Caco-2 (cell line): ENCODE measurements at regions not wholly inside any gene's neighbourhood (a gene's known extent, or its start where the extent isn't known, plus 50 kb on each side); places are given as distances from the start of the nearest gene placed in this dataset.

Experiments
- BruUV-seq: library from RNA; stranded (reverse); fragments of 400-500 nt; replicated peaks from 2 replicates; lab custom pipeline; 2021; lab: Mats Ljungman, UMichigan
- CTCF ChIA-PET: fragments of 300-600 bp; sonication (Branson Sonifier 250); formaldehyde crosslinking; loops from one replicate; lab custom pipeline; 2022; ENCODE audit warnings: antibody characterized with exemption; lab: Charles Lee
- POLR2A ChIA-PET: fragments of 300-600 bp; sonication (Branson Sonifier 250); formaldehyde crosslinking; loops from one replicate; lab custom pipeline; 2022; ENCODE audit warnings: antibody characterized with exemption; lab: Charles Lee
- DNase-seq, 2 experiments: peaks; one replicate each; pipeline versions ENCODE4 v3.0.0 to v3.0.0-alpha.2; 2020 to 2022
- H3K27me3 ChIP-seq: replicated peaks from 2 replicates; pipeline ENCODE4 v1.6.0; 2011; ENCODE audit warnings: low read length; ENCODE audit not compliant: control insufficient read depth, insufficient read depth
- H3K36me3 ChIP-seq: 2 replicates; pipeline ENCODE4 v1.5.1; 2011; ENCODE audit warnings: low read length; ENCODE audit not compliant: control insufficient read depth, insufficient read depth
- H3K4me1 ChIP-seq: fragments of 250-450 bp; sonication (Bioruptor Pico); 2 replicates; pipeline ENCODE4 v1.5.1; 2020; ENCODE audit warnings: mild to moderate bottlenecking
- H3K4me3 ChIP-seq: 2 replicates; pipeline ENCODE4 v1.5.1; 2011; ENCODE audit warnings: low read depth, mild to moderate bottlenecking, control low read depth, low read length
- H3K9me3 ChIP-seq: fragments of 250-450 bp; sonication (Bioruptor Pico); 2 replicates; pipeline ENCODE4 v1.5.1; 2020; ENCODE audit warnings: mild to moderate bottlenecking, moderate library complexity
- H3K27ac Mint-ChIP-seq: one replicate; pipeline ENCODE4 v1.8.0; 2022; ENCODE audit warnings: mixed read lengths; ENCODE audit not compliant: unreplicated experiment
- H3K27me3 Mint-ChIP-seq: one replicate; pipeline ENCODE4 v1.8.0; 2022; ENCODE audit warnings: mixed read lengths; ENCODE audit not compliant: insufficient read depth, unreplicated experiment
- H3K36me3 Mint-ChIP-seq: one replicate; pipeline ENCODE4 v1.8.0; 2022; ENCODE audit warnings: mild to moderate bottlenecking, mixed read lengths; ENCODE audit not compliant: insufficient read depth, unreplicated experiment
- H3K4me1 Mint-ChIP-seq: one replicate; pipeline ENCODE4 v1.8.0; 2022; ENCODE audit warnings: low read depth, mixed read lengths; ENCODE audit not compliant: unreplicated experiment
- H3K4me3 Mint-ChIP-seq: one replicate; pipeline ENCODE4 v1.8.0; 2022; ENCODE audit warnings: mild to moderate bottlenecking, moderate library complexity, mixed read lengths; ENCODE audit not compliant: unreplicated experiment
- H3K9me3 Mint-ChIP-seq: one replicate; pipeline ENCODE4 v1.8.0; 2022; ENCODE audit warnings: mixed read lengths; ENCODE audit not compliant: unreplicated experiment
- CTCF ChIP-seq, 2 experiments: fragments of 200-600 bp in 1 of 2; IDR thresholded peaks; 1 replicate in 1 of 2; 2 replicates in 1 of 2; pipeline versions ENCODE4 v1.5.1 to v1.8.0; 2011 to 2022; ENCODE audit warnings: antibody characterized with exemption in 1 of 2, control low read depth in 1 of 2, inconsistent platforms in 1 of 2, low read depth in 1 of 2, low read length in 1 of 2, mild to moderate bottlenecking in 1 of 2, moderate library complexity in 1 of 2; ENCODE audit not compliant: insufficient read depth in 1 of 2, severe bottlenecking in 1 of 2, unreplicated experiment in 1 of 2
- intact Hi-C: fragments of 100-400 bp; cut with micrococcal nuclease; formaldehyde crosslinking; loops from one replicate; pipeline ENCODE4 v1.10.0; 2022; ENCODE audit not compliant: unreplicated experiment

DNA sequence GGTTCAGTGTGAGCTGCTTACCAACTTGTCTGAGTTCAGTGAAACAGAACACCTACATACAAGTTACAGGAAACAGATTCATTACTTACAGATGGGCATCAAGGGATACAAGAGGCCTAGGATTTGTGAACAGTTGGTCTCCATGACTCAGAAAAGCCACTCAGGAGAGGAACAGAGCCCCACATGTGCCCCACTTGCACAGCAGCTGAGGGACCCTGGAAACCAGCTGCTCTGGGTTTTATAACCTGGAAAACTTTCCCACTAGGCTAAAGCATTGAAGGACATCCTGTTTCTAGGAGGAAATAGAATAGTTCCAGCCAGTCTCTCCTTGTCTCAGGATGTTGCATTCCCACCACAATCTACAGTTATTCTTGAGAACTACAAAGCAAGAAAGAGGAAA is 530.0 kb downstream of the ZNF804A start:
- CTCF ChIA-PET, result no interaction called here
- Mint-ChIP-seq H3K27me3 (no peaks in the 10 kb centered on the region), H3K27ac (no peak overlapping the region), H3K4me1 (no peaks in the 10 kb centered on the region), H3K4me3 (no peak overlapping the region), H3K36me3 (no peaks in the 10 kb centered on the region), H3K9me3 (no peaks in the 10 kb centered on the region)
- H3K4me1 ChIP-seq, result no peaks in the 10 kb centered on the region
- no peaks in the 10 kb centered on the region for H3K36me3 ChIP-seq
- no TSS peak for BruUV-seq
- H3K9me3 ChIP-seq, result no peaks in the 10 kb centered on the region
- intact Hi-C loops, result no loop called here
- DNase-seq, result no peak
- H3K27me3 ChIP-seq, result no peaks in the 10 kb centered on the region; the same call in 1 of the 2 replicates
- no peak overlapping the region for H3K4me3 ChIP-seq
- POLR2A ChIA-PET, result no interaction called here
- TF ChIP-seq CTCF (IDR thresholded peaks at IDR 0.05; ENCODE audit: insufficient read depth in 1 of 2, low read depth in 1 of 2, low read length in 1 of 2, severe bottlenecking in 1 of 2, unreplicated experiment in 1 of 2), result no peak

DNA sequence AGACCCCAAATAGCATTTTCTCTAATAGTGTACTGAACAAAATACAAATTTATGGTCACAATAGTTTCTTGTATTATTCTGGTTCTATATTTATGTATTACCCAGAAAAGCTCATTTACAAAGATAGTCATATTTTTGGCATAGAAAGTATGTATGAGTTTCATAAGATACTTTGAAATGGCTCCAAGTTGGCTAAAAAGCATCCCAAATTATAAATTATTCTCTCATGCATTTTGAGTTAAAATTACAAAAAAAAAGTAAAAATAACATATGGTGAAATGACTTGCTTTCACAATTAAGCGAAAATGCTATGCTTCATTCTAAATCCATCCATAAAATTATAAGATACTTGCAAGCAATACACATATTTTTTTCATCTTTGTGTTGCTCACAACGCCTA is 530.7 kb downstream of the ZNF804A start:
- TF ChIP-seq CTCF (IDR thresholded peaks at IDR 0.05; ENCODE audit: insufficient read depth in 1 of 2, low read depth in 1 of 2, low read length in 1 of 2, severe bottlenecking in 1 of 2, unreplicated experiment in 1 of 2), result no peak
- H3K27me3 ChIP-seq, result no peaks in the 10 kb centered on the region
- BruUV-seq, result no TSS peak
- H3K27me3 Mint-ChIP-seq, result no peaks in the 10 kb centered on the region
- no peak overlapping the region for H3K27ac Mint-ChIP-seq
- POLR2A ChIA-PET, result no interaction called here
- intact Hi-C loops, result no loop called here
- no peak overlapping the region for H3K4me3 ChIP-seq
- H3K36me3 ChIP-seq, result no peaks in the 10 kb centered on the region
- no peak overlapping the region for H3K4me3 Mint-ChIP-seq
- no peaks in the 10 kb centered on the region for H3K4me1 ChIP-seq
- DNase-seq, result no peak
- no peaks in the 10 kb centered on the region for H3K4me1 Mint-ChIP-seq
- no peaks in the 10 kb centered on the region for H3K36me3 Mint-ChIP-seq
- no peaks in the 10 kb centered on the region for H3K9me3 Mint-ChIP-seq
- CTCF ChIA-PET, result no interaction called here
- no peaks in the 10 kb centered on the region for H3K9me3 ChIP-seq

- intact Hi-C loops, result no loop called here
- TF ChIP-seq CTCF (IDR thresholded peaks at IDR 0.05; ENCODE audit: insufficient read depth in 1 of 2, low read depth in 1 of 2, low read length in 1 of 2, severe bottlenecking in 1 of 2, unreplicated experiment in 1 of 2), result no peak
- POLR2A ChIA-PET, result no interaction called here
Observed at GRCh38 chr2:185130685-185131084, 532.4 kb downstream of the ZNF804A start.

More at GRCh38 chr2:185130685-185131084, 532.4 kb downstream of the ZNF804A start:
- Mint-ChIP-seq H3K4me3 (no peak overlapping the region), H3K9me3 (no peaks in the 10 kb centered on the region), H3K4me1 (no peaks in the 10 kb centered on the region), H3K36me3 (no peaks in the 10 kb centered on the region), H3K27me3 (no peaks in the 10 kb centered on the region), H3K27ac (no peak overlapping the region)
- Histone ChIP-seq H3K9me3 (no peaks in the 10 kb centered on the region), H3K36me3 (no peaks in the 10 kb centered on the region), H3K4me1 (no peaks in the 10 kb centered on the region), H3K4me3 (no peak overlapping the region), H3K27me3 (no peaks in the 10 kb centered on the region)
- DNase-seq, result no peak
- CTCF ChIA-PET, result no interaction called here
- BruUV-seq, result no TSS peak
